ENCODE measurements at regions not wholly inside any gene's neighbourhood (a gene's known extent, or its start where the extent isn't known, plus 50 kb on each side); places are given as distances from the start of the nearest gene placed in this dataset.
"Not testable (repeated sequence)": the region's sequence is repeated elsewhere in the genome, so short reads cannot be mapped to it uniquely, and the experiment has no call there.

GRCh38 chr3:152121270-152121636, 147.5 kb upstream of the MBNL1 start:
- Mint-ChIP-seq H3K4me1 (ENCODE audit: low read depth) (peaks cover 24% of the 10 kb centered on the region), H3K4me3 (no peak overlapping the region), H3K36me3 (ENCODE audit: low read depth) (no peaks in the 10 kb centered on the region), H3K27ac (no peak overlapping the region), H3K9me3 (peaks cover 8% of the 10 kb centered on the region), H3K27me3 (no peaks in the 10 kb centered on the region)

- H3K27ac Mint-ChIP-seq, result no peak overlapping the region
- H3K9me3 Mint-ChIP-seq, result peaks cover 8% of the 10 kb centered on the region
- H3K36me3 Mint-ChIP-seq (ENCODE audit: low read depth), result no peaks in the 10 kb centered on the region
- H3K4me1 Mint-ChIP-seq (ENCODE audit: low read depth), result peaks cover 38% of the 10 kb centered on the region
- H3K27me3 Mint-ChIP-seq, result no peaks in the 10 kb centered on the region
- no peak overlapping the region for H3K4me3 Mint-ChIP-seq
These were observed 145.9 kb upstream of the MBNL1 start for GRCh38 chr3:152122851-152123250.

- Mint-ChIP-seq H3K4me3 (no peak overlapping the region), H3K27ac (no peak overlapping the region), H3K27me3 (no peaks in the 10 kb centered on the region), H3K4me1 (ENCODE audit: low read depth) (peaks cover 38% of the 10 kb centered on the region), H3K36me3 (ENCODE audit: low read depth) (no peaks in the 10 kb centered on the region), H3K9me3 (peaks cover 6% of the 10 kb centered on the region)
These were observed 145.3 kb upstream of the MBNL1 start for GRCh38 chr3:152123457-152123856.

- Mint-ChIP-seq H3K27me3 (no peaks in the 10 kb centered on the region), H3K4me3 (no peak overlapping the region), H3K9me3 (no peaks in the 10 kb centered on the region), H3K4me1 (ENCODE audit: low read depth) (peaks cover 30% of the 10 kb centered on the region), H3K36me3 (ENCODE audit: low read depth) (no peaks in the 10 kb centered on the region), H3K27ac (no peak overlapping the region)
These were observed 142.5 kb upstream of the MBNL1 start for GRCh38 chr3:152126260-152126659.

- Mint-ChIP-seq H3K27me3 (no peaks in the 10 kb centered on the region), H3K9me3 (no peaks in the 10 kb centered on the region), H3K27ac (peak overlapping the region; percentile 78), H3K4me3 (peak overlapping the region; percentile 58), H3K36me3 (ENCODE audit: low read depth) (no peaks in the 10 kb centered on the region), H3K4me1 (ENCODE audit: low read depth) (peaks cover 27% of the 10 kb centered on the region)
These were observed 141.7 kb upstream of the MBNL1 start for GRCh38 chr3:152127058-152127457.

GRCh38 chr3:152128356-152128755, 140.4 kb upstream of the MBNL1 start:
- Mint-ChIP-seq H3K4me1 (ENCODE audit: low read depth) (peaks cover 25% of the 10 kb centered on the region), H3K36me3 (ENCODE audit: low read depth) (no peaks in the 10 kb centered on the region), H3K27me3 (no peaks in the 10 kb centered on the region), H3K4me3 (no peak overlapping the region), H3K27ac (no peak overlapping the region), H3K9me3 (no peaks in the 10 kb centered on the region)

- no peaks in the 10 kb centered on the region for H3K36me3 Mint-ChIP-seq (ENCODE audit: low read depth)
These were observed 129.1 kb upstream of the MBNL1 start for GRCh38 chr3:152139651-152140050.

GRCh38 chr3:152146461-152146860, 122.3 kb upstream of the MBNL1 start:
- Mint-ChIP-seq H3K36me3 (ENCODE audit: low read depth) (no peaks in the 10 kb centered on the region), H3K27ac (no peak overlapping the region), H3K27me3 (peaks cover 3% of the 10 kb centered on the region), H3K4me1 (ENCODE audit: low read depth) (peaks cover 16% of the 10 kb centered on the region), H3K9me3 (no peaks in the 10 kb centered on the region), H3K4me3 (no peak overlapping the region)

More at GRCh38 chr3:152139651-152140050, 129.1 kb upstream of the MBNL1 start:
- H3K27me3 Mint-ChIP-seq, result no peaks in the 10 kb centered on the region
- H3K9me3 Mint-ChIP-seq, result peaks cover 4% of the 10 kb centered on the region
- H3K4me1 Mint-ChIP-seq (ENCODE audit: low read depth), result no peaks in the 10 kb centered on the region
- no peak overlapping the region for H3K4me3 Mint-ChIP-seq
- H3K27ac Mint-ChIP-seq, result no peak overlapping the region

- peaks cover 16% of the 10 kb centered on the region for H3K4me1 Mint-ChIP-seq (ENCODE audit: low read depth)
- H3K9me3 Mint-ChIP-seq, result no peaks in the 10 kb centered on the region
- no peak overlapping the region for H3K27ac Mint-ChIP-seq
- peaks cover 3% of the 10 kb centered on the region for H3K27me3 Mint-ChIP-seq
- no peak overlapping the region for H3K4me3 Mint-ChIP-seq
- H3K36me3 Mint-ChIP-seq (ENCODE audit: low read depth), result no peaks in the 10 kb centered on the region
These were observed 121.0 kb upstream of the MBNL1 start for GRCh38 chr3:152147748-152148147.

- Mint-ChIP-seq H3K4me1 (ENCODE audit: low read depth) (peaks cover 16% of the 10 kb centered on the region), H3K9me3 (no peaks in the 10 kb centered on the region), H3K27me3 (peaks cover 3% of the 10 kb centered on the region), H3K27ac (no peak overlapping the region), H3K4me3 (no peak overlapping the region), H3K36me3 (ENCODE audit: low read depth) (no peaks in the 10 kb centered on the region)
These were observed 120.2 kb upstream of the MBNL1 start for GRCh38 chr3:152148579-152148978.

- Mint-ChIP-seq H3K9me3 (no peaks in the 10 kb centered on the region), H3K27ac (no peak overlapping the region), H3K27me3 (peaks cover 3% of the 10 kb centered on the region), H3K36me3 (ENCODE audit: low read depth) (no peaks in the 10 kb centered on the region), H3K4me1 (ENCODE audit: low read depth) (peaks cover 16% of the 10 kb centered on the region), H3K4me3 (no peak overlapping the region)
These were observed 118.9 kb upstream of the MBNL1 start for GRCh38 chr3:152149832-152150231.

- H3K27me3 Mint-ChIP-seq, result peaks cover 3% of the 10 kb centered on the region
- no peaks in the 10 kb centered on the region for H3K9me3 Mint-ChIP-seq
- no peak overlapping the region for H3K27ac Mint-ChIP-seq
These were observed 117.4 kb upstream of the MBNL1 start for GRCh38 chr3:152151216-152151876.

GRCh38 chr3:152151877-152152765, 116.6 kb upstream of the MBNL1 start:
- not testable (repeated sequence) for H3K27ac Mint-ChIP-seq; H3K9me3 Mint-ChIP-seq; H3K27me3 Mint-ChIP-seq; H3K4me3 Mint-ChIP-seq; H3K36me3 Mint-ChIP-seq (ENCODE audit: low read depth)
- H3K4me1 Mint-ChIP-seq (ENCODE audit: low read depth), result peaks cover 16% of the 10 kb centered on the region

More at GRCh38 chr3:152151216-152151876, 117.4 kb upstream of the MBNL1 start:
- Mint-ChIP-seq H3K4me3 (no peak overlapping the region), H3K4me1 (ENCODE audit: low read depth) (peaks cover 16% of the 10 kb centered on the region), H3K36me3 (ENCODE audit: low read depth) (no peaks in the 10 kb centered on the region)

GRCh38 chr3:152153115-152153514, 115.6 kb upstream of the MBNL1 start:
- not testable (repeated sequence) for H3K27ac Mint-ChIP-seq; H3K36me3 Mint-ChIP-seq (ENCODE audit: low read depth); H3K4me3 Mint-ChIP-seq; H3K9me3 Mint-ChIP-seq; H3K27me3 Mint-ChIP-seq; H3K4me1 Mint-ChIP-seq (ENCODE audit: low read depth)

- H3K27ac Mint-ChIP-seq, result no peak overlapping the region
- H3K36me3 Mint-ChIP-seq (ENCODE audit: low read depth), result no peaks in the 10 kb centered on the region
- H3K4me3 Mint-ChIP-seq, result no peak overlapping the region
- H3K9me3 Mint-ChIP-seq, result no peaks in the 10 kb centered on the region
- H3K4me1 Mint-ChIP-seq (ENCODE audit: low read depth), result peaks cover 5% of the 10 kb centered on the region
- H3K27me3 Mint-ChIP-seq, result no peaks in the 10 kb centered on the region
These were observed 113.3 kb upstream of the MBNL1 start for GRCh38 chr3:152155246-152156020.

Measured in stimulated activated naive CD8-positive, alpha-beta T cell treated with anti-CD3 and anti-CD28 coated beads, Interleukin-15, Interleukin-2, amounts not matched to agents 100 ng/mL and 50 ng/mL, for 24 hours (primary cell).